HG03469 (cell line): ENCODE measurements at regions not wholly inside any gene's neighbourhood (a gene's known extent, or its start where the extent isn't known, plus 50 kb on each side); places are given as distances from the start of the nearest gene placed in this dataset.

ENCODE experiments used
- ATAC-seq: cut with Tn5 transposase; IDR thresholded peaks from one replicate; pipeline ENCODE4 v1.9.1; 2021; ENCODE audit warnings: mild to moderate bottlenecking, moderate library complexity, moderate number of reproducible peaks; ENCODE audit not compliant: unreplicated experiment

DNA sequence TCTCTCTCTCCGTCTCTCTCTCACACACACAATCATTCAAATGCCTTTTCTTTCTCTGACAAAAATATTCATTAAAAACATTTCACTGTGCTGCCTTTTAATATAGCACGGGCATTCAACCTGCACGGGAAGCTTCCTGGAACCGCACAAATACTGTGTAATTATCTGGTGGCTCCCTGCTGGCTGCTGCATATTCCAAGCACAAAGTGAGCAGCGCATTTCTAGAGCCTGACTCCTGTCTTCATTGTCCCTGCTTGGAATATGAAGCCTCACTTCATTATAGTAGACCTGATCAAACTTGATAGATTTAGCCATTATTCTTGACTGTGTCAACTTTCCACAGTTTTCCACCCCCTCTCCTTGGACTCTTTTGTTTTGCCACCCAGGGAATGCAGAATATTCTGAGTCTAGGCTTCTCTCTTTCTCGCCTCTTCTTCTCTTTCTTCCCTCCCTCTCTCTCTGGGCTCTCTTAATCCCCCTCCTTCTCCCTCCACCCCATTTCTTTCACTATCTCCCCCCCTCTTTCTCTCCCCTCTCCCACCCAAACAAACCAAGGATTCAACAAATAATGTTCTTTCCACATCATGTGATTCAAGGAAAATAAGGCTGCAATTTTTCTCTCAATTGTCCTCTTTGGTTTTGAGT, 672.1 kb upstream of the FANCL start:
- no peak for ATAC-seq

DNA sequence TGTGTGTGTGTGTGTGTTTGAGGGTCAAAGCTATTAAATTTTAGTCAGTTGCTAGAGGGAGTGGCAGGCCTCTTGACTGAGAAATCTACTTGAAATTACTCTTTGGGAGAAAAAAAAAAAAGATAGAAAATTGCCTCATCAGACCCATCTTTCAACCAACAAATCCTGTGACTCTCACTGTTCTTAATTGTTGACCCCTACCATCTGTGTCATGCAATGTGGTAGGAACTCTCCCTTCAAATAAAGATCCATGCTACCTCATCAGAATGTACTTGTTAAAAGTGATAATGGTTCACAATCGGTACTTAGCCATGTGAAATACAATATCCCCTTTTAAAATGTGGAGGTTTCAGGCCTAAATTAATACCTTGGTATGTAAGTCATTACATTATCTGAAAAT, 670.8 kb upstream of the FANCL start:
- no peak for ATAC-seq

DNA sequence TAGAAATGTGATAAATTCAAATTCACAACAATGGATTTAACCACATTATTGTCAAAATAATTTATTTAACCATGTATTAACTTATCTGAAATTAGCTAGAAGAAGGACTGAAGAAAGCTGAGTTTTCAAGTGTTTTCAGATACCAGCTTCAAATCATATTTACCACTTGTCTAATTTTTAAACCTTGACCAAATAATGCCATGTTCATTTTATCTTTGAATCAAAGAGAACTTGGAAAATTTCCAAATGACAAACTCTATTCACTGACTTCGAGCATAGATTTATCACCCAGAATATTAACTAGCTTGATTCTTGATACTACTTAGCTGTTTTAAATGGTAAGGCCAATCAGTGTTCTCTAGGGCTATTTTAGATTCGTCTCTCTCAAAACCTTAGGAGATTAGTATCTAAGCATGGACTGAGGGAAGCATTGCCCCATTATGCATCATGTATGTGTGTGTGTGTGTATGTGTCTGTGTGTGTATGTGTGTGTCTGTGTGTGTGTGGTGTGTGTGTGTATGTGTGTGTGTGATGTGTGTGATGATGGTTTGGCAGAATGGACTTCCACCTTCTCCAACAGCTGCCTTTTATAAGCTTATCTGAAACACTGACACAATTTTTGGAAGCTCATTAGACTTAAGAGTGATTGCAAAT, 667.5 kb upstream of the FANCL start:
- ATAC-seq = no peak

GRCh38 chr2:58907644-58908043, 666.5 kb upstream of the FANCL start:
- no peak for ATAC-seq

GRCh38 chr2:58906081-58906645, 665.0 kb upstream of the FANCL start:
- ATAC-seq = no peak

GRCh38 chr2:58904095-58904494, 663.0 kb upstream of the FANCL start:
- ATAC-seq = no peak

DNA sequence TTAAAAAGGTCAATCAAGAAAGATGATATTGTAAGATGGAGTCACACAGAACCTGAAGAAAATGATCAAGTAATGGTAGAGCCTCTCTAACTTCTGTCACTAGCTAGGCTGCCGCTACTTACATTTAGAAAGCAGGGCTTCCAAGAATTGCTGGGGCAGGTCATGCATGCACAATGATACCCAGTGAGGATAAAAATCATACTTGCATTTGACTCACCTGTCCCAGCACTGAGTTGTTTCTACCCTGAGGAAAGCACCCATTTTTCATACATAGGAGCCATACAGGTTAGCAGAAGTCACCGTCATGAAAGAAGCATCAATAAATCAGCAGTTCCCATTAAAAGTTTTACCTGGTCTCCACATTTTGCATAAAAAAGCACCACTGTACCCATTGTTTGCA, 662.3 kb upstream of the FANCL start:
- no peak for ATAC-seq

DNA sequence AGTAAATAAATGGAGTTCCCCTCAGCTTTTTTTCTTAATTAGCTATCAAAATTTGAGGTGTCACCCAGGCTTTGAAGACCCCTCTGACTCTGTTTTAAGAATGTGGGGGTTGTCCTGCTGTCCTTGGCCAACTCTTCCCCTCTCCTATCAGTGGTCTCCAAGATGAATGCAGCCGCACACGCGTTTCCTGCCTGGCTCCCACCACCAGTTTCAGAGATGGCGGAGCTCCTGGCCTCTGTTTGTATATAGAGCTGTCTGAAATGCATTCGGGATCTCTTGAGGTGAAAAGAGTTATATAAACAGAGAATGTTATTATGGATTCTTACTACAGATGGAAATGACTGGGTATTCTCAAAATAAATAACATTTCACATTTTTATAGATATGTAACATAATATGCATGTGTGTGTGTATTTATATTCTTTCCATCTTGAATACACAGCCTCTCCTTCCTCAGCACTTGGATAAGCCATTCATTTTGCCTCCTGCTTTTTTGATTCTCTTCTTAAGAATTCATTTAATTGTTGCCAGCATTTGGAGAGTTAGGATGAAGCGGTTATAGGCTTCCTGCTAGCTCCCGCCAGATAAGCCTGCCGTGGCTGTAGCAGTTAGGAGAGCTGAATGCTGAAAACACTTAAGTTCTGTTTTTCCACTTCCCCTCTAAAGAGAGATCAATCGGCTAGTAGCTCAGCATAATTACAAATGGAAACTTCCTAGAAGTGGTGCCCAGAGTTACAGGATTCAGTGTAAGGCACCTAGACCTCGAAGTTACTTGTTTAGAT, 659.3 kb upstream of the FANCL start:
- ATAC-seq = no peak

DNA sequence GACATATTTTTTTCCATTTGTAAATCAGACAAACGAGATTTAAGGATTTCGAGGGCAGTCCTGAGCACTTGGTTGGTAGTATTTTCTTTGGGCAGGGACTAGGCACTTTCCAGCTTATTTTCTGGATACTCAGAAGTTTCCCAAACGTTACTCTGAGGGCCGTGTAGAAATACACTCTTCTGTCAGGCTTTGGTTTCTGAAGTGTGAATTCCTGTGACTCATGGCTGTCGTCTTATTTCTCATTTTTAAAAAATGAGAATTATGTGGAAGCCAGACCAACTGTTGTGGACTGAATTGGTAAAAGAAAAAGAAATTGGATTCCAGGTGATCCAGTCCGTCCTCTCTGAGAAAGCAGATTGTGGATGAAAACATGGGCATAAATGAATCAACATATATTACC, 658.6 kb upstream of the FANCL start:
- ATAC-seq = no peak

DNA sequence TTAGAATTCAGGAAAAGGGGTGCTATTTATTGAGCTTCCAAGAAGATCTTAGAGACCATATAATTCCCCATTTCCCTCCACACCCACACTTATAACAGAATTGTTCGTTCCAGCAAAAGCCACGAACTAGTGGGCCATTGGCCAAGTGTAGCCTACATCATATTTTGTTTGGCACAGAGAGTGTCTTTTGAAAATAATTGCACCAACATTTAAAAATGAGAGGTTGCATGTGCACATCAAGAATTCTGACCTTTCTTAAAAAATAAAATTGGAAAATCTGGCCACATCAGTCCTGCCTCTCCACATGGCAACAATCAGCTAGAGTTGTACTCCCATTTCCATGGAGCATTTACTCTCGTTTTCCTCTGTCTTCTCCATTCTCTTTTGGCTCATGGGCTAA, 655.5 kb upstream of the FANCL start:
- no peak for ATAC-seq

DNA sequence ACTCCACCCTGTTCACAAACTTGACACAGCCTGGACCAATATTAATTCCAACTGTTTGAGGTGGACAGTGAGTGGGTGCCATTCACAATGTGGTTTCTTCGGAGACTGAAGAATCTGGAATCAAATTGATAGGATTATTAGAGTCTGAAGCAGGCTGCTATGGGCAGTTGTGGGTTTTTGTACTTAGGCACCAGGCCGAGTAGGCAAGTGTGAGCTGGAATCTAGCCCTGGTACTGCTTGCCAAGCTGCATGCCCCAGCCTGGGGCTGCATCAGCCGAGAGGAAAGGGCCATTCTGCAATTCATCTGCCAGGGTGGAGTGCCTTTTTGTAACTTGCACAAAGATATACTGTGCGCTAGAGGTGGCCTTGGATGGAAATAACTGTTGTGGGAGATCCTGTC, 654.7 kb upstream of the FANCL start:
- ATAC-seq = no peak

GRCh38 chr2:58893656-58894351, 652.7 kb upstream of the FANCL start:
- ATAC-seq = no peak

GRCh38 chr2:58891828-58892377, 650.8 kb upstream of the FANCL start:
- no peak for ATAC-seq

DNA sequence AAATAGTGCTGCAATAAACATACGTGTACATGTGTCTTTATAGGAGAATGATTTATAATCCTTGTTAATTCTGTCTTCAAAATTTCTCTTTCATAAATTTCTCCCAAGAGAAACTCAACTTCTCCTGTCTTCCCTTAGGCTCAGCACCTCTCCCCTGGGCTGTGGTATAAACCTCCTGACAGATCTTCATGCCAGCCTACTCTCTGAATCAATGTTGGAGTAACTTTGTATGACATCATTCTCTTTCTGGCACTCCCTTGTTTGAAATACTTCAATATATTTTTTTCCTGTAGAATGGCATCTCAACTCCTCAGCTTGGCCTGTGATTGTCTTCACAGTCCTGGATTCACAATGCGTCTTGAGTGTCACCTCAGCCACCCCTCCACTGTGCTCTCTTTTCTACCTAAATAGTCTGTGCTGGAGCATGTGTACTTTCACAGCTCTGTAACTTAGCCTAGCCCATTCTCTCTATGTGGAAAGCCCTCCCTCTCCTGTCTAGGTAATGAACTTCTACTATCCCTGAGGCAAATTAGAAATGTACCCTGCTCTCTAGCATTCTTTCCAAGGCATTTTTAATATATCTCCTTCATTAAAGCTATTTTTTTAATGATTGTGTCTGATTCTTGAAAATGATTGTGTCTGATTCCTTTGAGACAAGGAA, 649.9 kb upstream of the FANCL start:
- no peak for ATAC-seq

DNA sequence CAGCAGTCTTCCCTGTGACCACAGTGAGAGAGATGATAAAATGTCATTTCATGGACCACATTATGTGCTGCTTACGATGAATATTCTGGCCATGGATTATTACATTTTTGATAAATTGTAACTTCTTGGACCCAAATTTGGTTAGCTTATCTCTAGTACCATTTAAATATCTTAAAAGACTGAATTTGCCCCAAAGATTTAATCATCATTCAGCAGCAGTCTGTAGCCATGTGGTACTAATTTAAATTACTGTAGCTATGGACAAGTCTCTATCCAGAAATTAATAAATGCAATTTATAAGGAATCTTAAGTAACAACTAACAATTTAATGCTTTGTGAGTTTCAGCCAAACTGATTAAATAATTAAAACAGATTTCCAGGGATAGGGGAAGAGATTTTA, 644.9 kb upstream of the FANCL start:
- no peak for ATAC-seq

- no peak for ATAC-seq
These were observed 638.7 kb upstream of the FANCL start for GRCh38 chr2:58879834-58880233.

GRCh38 chr2:58878778-58879177, 637.7 kb upstream of the FANCL start:
- no peak for ATAC-seq

GRCh38 chr2:58876126-58876525, 635.0 kb upstream of the FANCL start:
- ATAC-seq = no peak

GRCh38 chr2:58875436-58875835, 634.3 kb upstream of the FANCL start:
- no peak for ATAC-seq

DNA sequence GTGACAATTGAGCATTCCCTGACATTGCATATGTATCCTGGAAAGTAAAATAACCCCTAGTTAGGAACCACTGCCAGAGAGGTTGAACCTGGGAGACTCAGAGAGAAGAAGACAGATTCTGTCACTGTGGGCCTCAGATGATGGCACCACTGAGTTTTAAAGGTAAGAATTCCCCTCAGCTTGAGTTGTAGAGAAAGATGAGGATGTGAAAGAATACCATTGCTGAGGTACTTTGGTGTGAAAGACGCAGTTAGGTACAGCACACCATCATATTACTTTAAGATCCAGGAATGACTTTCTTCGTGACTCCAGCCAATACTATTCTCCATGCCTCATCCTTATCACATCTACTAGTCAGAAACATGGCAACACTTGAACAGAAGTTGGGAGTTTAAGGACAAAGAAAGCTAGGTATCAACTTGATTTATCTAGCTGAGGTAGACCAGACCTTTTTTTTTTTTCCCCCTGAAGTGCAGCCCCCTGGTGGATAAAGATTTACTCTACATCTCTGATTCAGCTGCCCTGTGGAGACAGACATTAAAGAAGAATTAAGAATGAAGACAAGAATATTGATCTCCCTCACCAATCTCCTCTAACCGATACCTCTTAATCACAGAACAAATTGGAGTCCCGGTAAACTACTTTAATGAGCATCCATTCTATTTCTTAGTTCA, 630.5 kb upstream of the FANCL start:
- ATAC-seq = no peak
